ENCODE measurements at regions not wholly inside any gene's neighbourhood (a gene's known extent, or its start where the extent isn't known, plus 50 kb on each side); places are given as distances from the start of the nearest gene placed in this dataset.

DNA sequence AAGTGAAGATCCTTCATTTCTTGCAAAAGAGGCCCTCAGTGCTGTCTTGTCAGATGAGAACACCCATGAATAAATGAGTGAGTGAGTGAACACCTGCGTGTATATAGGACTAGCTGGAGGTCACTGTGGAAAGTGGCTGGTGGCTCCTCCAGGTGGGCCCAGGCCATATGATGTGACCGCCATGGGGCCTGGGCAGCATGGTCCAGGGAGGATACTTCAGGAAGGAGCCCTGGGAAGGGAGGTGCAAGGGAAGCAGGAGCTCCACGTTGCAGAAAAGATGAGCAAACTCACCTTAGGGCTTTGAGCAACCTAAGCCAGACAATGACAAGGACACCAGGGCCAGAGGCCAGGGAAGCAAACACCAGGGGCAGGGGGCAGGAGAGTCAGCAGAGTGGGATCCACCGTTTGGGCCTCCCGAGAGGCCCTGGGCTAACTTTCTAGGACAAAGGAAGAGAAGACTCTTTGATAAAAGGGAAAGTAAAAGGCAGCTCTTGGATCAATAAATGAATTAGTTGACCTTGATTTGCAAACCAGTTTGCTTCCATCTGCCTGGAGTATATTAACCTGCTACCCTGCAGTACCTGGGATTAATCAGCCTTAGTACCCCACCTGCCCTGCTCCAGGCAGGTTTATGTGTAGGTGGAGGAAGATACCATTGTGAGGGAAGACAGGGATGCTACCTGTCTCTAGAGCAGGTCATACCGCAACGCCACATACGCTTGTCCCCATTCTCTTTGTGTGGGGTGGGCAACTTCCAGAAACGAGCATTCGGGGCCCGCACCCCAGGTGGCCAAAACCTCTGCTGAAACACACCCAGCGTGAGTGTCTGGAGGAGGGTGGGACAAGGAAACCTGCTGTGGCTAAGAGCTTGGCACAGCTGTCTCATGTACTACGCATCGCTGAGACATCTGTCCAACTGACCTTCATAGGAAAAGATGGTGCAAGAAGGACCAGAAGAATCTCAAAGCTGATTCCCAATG, 51.4 kb upstream of the OLFM1 start:
- no peak for TF ChIP-seq ZFX (IDR thresholded peaks at IDR 0.05; ENCODE audit: borderline replicate concordance)
- TF ChIP-seq, protein P1, sequence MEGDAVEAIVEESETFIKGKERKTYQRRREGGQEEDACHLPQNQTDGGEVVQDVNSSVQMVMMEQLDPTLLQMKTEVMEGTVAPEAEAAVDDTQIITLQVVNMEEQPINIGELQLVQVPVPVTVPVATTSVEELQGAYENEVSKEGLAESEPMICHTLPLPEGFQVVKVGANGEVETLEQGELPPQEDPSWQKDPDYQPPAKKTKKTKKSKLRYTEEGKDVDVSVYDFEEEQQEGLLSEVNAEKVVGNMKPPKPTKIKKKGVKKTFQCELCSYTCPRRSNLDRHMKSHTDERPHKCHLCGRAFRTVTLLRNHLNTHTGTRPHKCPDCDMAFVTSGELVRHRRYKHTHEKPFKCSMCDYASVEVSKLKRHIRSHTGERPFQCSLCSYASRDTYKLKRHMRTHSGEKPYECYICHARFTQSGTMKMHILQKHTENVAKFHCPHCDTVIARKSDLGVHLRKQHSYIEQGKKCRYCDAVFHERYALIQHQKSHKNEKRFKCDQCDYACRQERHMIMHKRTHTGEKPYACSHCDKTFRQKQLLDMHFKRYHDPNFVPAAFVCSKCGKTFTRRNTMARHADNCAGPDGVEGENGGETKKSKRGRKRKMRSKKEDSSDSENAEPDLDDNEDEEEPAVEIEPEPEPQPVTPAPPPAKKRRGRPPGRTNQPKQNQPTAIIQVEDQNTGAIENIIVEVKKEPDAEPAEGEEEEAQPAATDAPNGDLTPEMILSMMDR (IDR thresholded peaks at IDR 0.05), result no peak
- H3K27ac ChIP-seq, result no peak overlapping the region

DNA sequence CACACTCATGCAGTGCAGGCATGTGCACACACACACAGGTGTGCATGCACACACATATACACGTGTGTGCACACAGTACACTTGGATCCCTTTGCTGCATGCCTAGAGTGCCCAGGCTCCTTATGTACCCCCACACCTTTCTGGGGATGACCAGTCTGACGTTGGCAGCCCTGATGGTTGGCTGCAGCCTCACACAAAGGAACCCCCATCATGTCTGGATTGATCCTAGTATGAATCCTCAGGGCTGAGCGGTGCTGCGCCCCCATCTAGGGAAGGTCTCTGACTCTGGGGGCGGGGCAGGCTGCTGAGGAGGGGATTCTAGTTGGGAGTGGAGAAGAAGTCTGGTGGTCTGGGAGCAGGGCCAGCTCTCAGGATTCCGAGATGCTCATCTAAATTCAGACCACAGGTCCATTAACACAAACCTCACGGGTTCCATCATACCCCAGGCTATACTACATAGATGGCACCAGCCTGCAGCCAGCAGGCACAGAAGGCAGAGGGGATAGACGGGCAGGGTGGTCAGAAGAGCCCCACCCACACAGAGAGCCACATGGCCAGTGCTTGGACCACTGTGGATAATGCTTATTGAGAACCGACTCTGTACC, 50.5 kb upstream of the OLFM1 start:
- TF ChIP-seq, protein P1 (IDR thresholded peaks at IDR 0.05), result no peak
- TF ChIP-seq ZFX (IDR thresholded peaks at IDR 0.05; ENCODE audit: borderline replicate concordance), result no peak
- H3K27ac ChIP-seq, result no peak overlapping the region

DNA sequence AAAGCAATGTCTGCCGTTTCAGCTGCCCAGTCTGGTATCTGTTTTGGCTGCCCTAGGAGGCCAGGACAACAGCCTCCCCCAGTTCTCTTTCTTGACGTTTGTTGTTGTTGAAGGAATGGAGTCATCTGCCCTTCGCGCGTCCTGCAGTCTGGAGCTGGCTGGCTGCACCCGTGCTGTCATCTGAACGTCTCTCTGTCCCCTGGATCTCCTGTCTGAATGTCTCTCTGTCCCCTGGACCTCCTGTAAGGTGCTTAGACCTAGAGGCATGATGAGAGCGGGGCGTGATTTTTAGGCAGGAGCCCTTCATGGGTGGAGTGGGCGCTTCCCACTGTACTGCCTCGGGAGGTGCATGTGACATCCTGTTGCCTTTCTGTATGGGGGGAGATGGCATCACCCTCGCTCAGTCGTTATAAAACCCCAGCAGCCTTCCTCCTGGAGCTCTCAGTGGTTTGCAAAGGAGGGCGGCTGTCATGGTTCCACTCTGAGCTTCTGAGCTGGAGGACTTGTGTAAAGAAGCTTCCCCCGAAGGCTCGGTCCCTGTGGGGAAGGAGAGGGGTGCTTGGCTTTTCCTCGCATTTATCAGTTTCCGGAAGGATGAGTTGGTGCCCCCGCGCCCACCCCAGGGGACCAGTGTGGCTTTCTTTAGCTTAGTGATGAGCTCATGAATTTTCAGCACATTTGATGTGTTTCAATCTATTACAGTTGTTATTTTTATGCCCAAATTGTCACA, 49.8 kb upstream of the OLFM1 start:
- no peak for TF ChIP-seq ZFX (IDR thresholded peaks at IDR 0.05; ENCODE audit: borderline replicate concordance)
- TF ChIP-seq, protein P1 (IDR thresholded peaks at IDR 0.05), result no peak
- no peak overlapping the region for H3K27ac ChIP-seq

All from 22Rv1 (cell line).